Muscle of arm (tissue), 1 donor: ENCODE measurements at regions not wholly inside any gene's neighbourhood (a gene's known extent, or its start where the extent isn't known, plus 50 kb on each side); places are given as distances from the start of the nearest gene placed in this dataset.
"Not testable (repeated sequence)": the region's sequence is repeated elsewhere in the genome, so short reads cannot be mapped to it uniquely, and the experiment has no call there.

Source experiments
- DNase-seq: peaks from one replicate; pipeline ENCODE4 v3.0.0-alpha.2; 2013

DNA sequence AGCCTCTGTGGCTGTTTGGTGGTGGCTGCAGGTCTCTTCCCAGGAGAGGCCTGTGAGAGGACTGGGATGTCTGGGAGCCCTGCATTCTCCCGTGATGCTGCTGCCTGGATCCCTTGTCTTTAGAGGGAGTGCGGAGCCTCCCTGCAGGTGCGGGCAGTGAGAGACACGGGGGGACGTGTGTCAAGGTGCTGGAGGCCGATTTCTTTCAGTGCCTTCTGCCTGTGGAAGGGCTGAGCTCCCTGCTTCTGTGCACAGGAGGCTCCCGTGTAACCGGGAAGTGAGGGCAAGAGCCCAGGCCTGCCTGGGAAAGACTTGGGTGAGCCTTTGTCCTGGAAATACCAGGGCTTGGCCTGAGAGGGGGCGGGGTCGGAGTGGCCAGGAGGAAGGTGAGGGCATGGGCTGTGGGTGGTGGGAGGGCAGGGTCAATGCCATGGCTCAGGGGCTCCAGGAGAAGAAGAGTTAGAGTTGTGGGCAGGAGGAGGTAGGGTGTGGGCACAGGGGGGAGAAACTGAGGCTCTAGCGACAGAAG lies 372.2 kb downstream of the TMEM121 start:
- no peak for DNase-seq

DNA sequence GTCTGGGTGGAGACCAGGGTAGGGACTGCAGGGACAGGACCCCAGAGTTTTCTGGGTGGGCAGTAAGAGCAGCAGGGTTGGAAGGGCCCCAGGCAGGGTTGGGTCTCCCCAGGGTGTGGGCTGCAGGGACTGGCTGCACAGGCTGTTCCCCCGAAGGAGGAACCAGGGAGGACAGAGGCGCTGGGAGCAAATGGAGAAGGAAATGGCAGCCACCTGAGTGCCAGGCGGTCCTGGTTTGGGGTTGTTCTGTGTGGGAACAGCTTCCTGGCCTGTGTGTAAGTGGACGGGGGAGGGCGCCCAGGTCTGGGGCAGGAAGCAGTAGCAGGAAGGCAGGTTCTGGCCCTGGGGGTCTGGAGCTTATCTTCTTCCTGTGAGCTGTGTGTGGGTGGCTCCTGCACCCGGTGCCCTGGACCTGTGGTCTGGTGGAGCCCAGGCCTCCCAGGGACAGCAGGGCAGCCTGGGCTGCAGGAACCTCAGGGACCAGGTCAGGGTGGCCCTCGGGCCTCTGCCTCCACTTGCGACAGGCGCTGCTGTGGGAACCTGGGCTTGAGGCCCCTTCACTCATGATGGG lies 372.8 kb downstream of the TMEM121 start:
- DNase-seq, result no peak

GRCh38 chr14:105899657-105900397 lies 373.4 kb downstream of the TMEM121 start:
- no peak for DNase-seq

DNA sequence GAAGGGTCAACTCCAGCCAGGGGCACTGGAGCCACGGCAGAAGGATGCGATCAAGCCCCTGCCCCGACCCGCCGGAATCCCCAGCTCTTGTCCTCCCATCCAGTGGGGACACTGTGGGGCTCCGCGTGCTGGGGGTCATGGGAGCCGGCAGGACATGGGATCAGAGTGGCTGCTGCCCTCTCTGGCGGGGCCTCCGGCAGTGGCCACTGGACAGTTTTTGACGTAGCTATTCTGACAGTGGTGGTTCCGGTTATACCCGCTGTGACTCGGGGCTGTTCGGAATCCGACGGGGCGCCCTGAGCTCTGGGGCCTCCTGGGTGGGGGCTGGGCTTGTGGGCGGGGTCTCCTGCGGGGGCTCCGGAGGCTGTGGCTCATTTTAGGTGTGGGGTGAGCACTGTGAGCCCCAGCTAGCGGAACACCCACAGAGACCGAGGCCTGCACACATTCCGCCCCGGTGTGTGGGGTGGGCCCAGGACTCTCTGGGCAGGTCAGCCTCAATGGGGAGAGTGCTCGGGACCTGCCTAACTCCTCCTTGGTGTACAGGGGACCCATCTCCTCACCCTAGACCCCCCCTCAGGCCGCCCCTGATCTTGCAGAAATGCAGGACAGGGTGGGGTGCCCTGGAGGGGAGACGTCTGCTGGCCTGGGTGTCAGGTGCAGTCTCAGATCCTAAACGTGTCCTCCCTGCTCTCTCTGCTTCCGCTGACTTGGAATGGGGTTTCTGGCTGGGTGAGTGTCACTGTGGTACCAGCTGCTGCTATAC lies 374.2 kb downstream of the TMEM121 start:
- no peak for DNase-seq

DNA sequence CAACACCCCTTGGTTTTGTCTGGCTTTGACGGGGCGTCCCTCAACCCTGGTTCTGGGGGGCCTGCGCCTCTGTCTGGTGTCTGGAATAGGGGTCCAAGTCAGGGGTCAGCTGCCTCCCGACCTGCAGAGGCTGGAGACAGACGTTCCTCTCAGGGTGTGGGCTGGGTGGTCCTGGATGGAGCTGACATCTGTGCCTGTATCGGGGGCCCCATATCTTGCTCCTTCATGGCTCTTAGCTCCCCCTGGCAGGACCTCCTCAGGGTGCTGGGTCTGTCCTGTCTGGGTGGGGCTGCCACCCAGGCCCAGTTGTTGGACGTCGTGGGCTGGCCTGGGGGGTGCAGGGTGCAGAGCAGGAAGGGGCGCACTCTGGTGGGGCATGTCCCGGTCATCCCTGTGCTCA lies 374.8 kb downstream of the TMEM121 start:
- DNase-seq, result no peak

DNA sequence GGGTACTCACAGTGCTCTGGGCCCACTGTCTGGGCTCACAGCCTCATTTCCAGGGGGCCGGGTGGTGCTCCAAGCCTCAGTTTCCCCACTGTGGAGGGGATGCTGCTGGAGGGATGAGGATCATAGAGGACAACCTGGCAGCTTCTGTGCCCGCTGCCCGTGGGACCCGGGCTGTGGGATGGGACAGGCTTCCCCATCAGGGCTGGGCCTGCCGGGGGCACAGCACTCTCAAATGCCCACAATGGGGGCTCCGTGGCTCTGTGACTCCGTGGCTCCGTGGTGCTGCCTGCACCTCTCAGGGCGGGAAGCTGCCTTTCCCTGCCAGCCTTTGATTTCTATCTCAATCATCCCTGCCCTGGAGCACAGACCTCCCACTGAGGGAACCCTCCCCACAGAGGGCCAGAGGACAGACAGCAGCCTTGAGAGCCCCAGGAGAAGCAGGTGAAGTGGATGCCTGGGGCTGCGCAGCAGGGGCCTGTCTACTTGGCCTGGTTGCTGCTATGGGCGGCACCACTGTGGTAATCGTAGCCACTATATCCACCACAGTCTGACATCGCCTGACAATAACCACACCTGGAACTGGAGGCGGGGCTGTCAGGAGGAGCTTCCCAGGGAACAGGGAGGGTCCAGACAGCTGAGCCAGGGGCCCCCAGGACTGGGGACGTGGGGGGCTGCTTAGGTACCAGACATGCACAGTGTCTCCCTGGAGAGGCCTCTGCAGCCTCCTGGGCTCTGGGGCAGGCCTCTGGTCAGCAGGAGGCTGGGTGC lies 375.9 kb downstream of the TMEM121 start:
- DNase-seq, result no peak

GRCh38 chr14:105902899-105903165 lies 376.4 kb downstream of the TMEM121 start:
- DNase-seq, result not testable (repeated sequence)

DNA sequence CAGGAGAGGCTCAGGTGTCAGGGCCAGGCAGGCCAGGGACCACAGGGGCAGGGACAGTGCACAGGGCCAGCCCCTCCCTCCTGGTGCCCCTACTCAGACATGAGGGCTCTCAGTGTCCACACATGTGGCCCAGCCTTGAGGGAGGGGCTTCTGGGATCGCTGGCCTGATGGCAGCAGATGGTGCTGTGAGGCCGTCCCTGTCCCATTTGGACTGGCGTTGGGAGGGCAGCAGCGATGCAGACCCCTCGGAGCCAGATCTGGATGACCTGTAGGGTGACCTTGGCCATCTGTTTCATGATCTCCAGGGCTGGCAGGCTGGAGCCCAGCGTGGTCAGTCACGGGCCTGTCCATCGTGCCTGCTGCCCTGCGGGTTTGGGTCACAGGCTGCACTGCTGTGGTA lies 377.6 kb downstream of the TMEM121 start:
- DNase-seq, result no peak

GRCh38 chr14:105904379-105904778 lies 378.0 kb downstream of the TMEM121 start:
- no peak for DNase-seq

DNA sequence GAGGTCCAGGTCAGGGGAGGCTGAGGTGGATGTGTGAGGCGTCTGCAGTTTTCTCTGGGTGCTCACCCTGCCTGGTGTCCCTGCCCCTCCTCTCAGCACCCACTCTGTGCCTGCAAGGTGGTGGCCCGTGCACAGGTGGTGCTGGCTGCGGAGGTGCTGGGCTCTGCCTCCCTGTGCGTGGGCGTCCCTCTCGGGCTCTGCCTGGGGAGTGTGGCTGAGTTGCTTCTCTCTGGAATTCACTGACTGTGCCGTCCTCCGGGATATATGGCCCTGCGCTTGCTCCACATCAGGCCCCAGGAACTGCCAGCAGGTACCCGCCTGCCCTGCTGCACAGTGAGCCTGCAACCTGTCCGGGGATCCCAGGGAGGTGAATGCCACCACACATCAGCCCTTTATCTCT lies 379.1 kb downstream of the TMEM121 start:
- DNase-seq, result no peak

DNA sequence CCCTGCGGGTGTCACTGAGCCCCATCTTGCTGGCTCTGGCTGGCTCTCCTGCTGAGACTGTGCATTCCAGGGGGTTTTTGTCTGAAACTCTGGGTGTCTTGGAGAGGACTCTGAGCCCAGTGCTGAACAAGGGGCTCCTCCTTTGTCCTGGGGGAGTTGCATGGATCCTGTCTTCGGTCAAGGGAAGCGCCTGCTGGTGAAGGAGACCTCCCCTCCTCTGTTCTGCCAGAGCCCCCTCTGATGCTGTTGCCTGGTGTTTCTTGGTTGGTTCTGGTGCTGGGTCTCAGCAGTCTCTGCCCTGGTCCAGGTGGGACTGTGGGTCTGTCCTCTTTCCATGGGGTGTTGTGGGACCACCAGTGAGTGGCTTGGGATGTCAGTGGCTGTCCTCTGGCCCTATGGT lies 380.9 kb downstream of the TMEM121 start:
- DNase-seq, result no peak

DNA sequence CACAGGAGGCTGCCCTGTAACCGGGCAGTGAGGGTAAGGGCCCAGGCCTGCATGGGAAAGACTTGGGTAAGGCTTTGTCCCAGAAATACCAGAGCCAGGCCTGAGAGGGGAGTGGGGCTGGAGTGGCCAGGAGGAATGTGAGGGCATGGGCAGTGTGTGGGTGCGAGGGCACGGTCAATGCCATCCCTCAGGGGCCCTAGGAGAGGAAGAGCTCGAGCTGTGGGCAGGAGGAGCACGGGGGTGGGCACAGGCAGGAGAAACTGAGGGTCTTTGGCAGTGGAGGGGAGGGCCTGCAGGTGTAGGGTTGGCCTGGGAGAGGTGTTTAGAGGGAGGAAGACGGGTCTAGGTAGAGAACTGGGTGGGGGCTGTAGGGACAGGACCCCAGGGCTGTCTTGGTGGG lies 381.6 kb downstream of the TMEM121 start:
- DNase-seq, result no peak

- DNase-seq, result no peak
These were observed 382.1 kb downstream of the TMEM121 start for GRCh38 chr14:105908481-105908911.

DNA sequence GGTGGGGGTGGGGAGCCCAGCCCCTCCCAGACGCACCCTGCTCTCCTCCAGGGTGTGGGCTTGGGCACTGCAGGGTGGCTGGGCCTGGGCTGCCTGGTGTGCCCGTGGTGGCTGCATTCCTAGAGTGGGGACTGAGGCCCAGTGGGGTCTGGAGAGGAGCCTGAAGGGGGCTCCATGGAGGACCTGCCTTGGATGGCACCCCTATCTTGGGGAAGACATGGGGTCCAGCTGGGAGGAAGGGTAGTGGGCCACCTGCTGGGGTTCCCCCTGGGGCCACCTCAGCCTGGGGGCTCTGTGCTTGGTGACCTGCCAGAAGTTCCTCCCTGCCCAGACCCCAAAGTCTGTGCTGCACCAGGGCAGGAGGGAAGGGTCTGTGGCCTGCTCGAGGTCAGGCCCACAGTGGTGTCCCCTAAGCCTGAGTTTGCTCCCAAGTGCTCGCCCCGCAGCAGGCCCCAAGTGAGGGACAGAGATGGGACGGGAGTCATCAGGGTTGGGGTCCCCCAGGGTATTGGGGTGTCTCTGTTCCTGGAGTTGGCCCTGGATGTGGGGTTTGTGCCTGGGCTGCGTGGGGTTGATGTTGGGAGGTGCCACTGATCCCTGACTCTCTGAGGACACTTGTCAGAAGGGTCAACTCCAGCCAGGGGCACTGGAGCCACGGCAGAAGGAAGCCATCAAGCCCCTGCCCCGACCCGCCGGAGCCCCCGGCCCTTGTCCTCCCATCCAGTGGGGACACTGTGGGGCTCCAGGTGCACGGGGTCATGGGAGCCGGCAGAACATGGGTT lies 382.9 kb downstream of the TMEM121 start:
- no peak for DNase-seq

GRCh38 chr14:105909828-105910120 lies 383.4 kb downstream of the TMEM121 start:
- DNase-seq, result not testable (repeated sequence)

DNA sequence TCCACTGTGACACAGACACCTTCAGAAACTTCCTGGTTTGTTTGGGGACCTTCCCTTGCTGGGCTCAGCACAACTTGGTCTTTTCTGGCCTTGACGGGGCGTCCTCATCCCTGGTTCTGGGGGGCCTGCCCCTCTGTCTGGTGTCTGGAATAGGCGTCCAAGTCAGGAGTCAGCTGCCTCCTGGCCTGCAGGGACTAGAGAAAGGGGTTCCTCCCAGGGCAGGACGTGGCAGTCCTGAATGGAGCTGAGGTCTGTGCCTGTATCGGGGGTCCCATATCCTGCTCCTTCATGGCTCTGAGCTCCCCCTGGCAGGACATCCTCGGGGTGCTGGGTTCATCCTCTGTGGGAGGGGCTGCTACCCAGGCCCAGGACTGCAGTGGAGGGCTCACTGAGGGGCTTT lies 384.0 kb downstream of the TMEM121 start:
- no peak for DNase-seq

GRCh38 chr14:105911006-105911847 lies 384.8 kb downstream of the TMEM121 start:
- no peak for DNase-seq

DNA sequence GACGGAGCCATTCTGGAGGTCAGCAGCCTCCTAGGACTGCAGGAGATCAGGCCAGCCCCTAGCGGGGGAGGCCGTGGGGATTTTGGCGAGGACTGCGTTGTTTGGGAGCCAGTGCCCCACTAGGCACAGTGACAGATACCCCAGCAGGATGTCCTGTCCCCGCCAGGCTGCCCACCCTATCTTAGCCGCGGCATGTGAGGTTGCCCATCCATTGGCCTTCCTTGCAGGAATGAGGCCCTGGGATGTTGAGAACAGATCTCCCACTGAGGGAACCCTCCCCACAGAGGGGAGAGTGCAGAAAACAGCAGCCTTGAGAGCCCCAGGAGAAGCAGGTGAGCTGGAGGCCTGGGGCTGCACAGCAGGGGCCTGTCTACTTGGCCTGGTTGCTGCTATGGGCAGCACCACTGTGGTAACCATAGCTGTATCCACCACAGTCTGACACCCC lies 385.5 kb downstream of the TMEM121 start:
- DNase-seq, result not testable (repeated sequence)

DNA sequence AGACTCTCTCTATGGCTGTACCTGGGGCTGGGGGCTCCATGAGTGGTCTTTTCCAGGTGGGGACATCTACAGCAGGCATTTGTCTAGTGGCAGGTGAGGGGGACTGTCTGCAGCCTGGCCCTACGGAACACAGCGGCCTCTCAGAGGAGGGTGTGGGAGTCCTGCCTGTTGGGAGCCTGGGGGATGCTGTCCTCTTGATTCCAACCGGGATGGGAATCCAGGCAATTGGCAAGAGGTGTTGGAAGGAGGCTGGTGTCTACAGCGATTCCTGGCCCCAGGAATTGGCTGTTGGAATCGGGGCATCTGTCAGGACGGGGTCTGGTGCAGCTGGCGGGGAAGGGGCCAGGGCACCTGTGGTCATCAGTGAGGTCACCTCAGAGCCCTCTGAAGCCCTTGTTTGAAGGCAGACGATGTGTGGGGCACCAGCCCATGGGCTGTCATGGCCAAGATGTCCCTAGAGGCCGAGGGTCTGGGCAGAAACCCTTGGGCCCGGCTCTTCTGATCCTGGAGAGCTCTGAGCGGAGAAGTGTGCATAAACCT lies 386.3 kb downstream of the TMEM121 start:
- no peak for DNase-seq

DNA sequence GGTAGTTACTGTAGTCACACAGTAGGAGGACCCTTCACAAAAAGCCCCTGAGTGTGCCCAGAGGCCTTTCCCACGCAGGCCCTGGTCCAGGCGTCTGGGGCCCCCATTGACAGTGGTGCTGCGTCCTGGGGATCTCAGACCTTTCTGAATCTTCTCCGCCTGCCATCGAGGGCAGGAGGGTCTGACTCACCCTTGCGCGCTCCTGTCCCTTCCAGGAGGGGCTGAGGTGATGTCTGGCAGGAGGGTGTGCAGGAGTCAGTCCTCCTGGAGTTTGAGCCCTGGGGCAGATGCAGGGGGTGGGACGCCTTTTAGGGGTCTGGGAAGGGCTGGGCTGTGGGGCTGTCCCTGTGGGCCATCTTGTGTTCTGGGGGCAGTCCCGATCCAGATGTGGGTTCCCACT lies 386.8 kb downstream of the TMEM121 start:
- DNase-seq, result no peak
